IPS DF 4.7 (cell line): ENCODE measurements at regions not wholly inside any gene's neighbourhood (a gene's known extent, or its start where the extent isn't known, plus 50 kb on each side); places are given as distances from the start of the nearest gene placed in this dataset.
"Not testable (repeated sequence)": the region's sequence is repeated elsewhere in the genome, so short reads cannot be mapped to it uniquely, and the experiment has no call there.

Source experiments
- DNase-seq: peaks from one replicate; pipeline ENCODE4 v3.0.0-alpha.2; 2013; ENCODE audit warnings: low spot score; ENCODE audit errors: extremely low read depth

GRCh38 chr4:125590158-125590557 is 275.4 kb downstream of the FAT4 start:
- DNase-seq, result no peak

GRCh38 chr4:125591290-125591689 is 276.5 kb downstream of the FAT4 start:
- DNase-seq, result no peak

GRCh38 chr4:125594056-125594602 is 279.4 kb downstream of the FAT4 start:
- DNase-seq, result no peak

- not testable (repeated sequence) for DNase-seq
Observed at GRCh38 chr4:125605926-125606325, 291.2 kb downstream of the FAT4 start.

- DNase-seq, result no peak
Observed at GRCh38 chr4:125620066-125620860, 305.5 kb downstream of the FAT4 start.

- DNase-seq, result no peak
Observed at GRCh38 chr4:125624951-125625350, 310.2 kb downstream of the FAT4 start.

GRCh38 chr4:125626946-125627345 is 312.2 kb downstream of the FAT4 start:
- DNase-seq, result no peak

GRCh38 chr4:125639182-125639621 is 324.4 kb downstream of the FAT4 start:
- DNase-seq, result peak; percentile 93

GRCh38 chr4:125641611-125642010 is 326.9 kb downstream of the FAT4 start:
- DNase-seq, result no peak

- DNase-seq, result no peak
Observed at GRCh38 chr4:125642645-125643044, 327.9 kb downstream of the FAT4 start.

- DNase-seq, result no peak
Observed at GRCh38 chr4:125649452-125649851, 334.7 kb downstream of the FAT4 start.

GRCh38 chr4:125650557-125650956 is 335.8 kb downstream of the FAT4 start:
- DNase-seq, result no peak

GRCh38 chr4:125651707-125652357 is 337.1 kb downstream of the FAT4 start:
- DNase-seq, result not testable (repeated sequence)

GRCh38 chr4:125658773-125659172 is 344.0 kb downstream of the FAT4 start:
- DNase-seq, result no peak

GRCh38 chr4:125663896-125664767 is 349.4 kb downstream of the FAT4 start:
- DNase-seq, result no peak

- DNase-seq, result no peak
Observed at GRCh38 chr4:125666635-125667034, 351.9 kb downstream of the FAT4 start.

- no peak for DNase-seq
Observed at GRCh38 chr4:125676156-125676555, 361.4 kb downstream of the FAT4 start.

GRCh38 chr4:125676583-125676982 is 361.8 kb downstream of the FAT4 start:
- no peak for DNase-seq

GRCh38 chr4:125677665-125678307 is 363.0 kb downstream of the FAT4 start:
- no peak for DNase-seq

GRCh38 chr4:125679989-125680388 is 365.2 kb downstream of the FAT4 start:
- DNase-seq, result no peak

GRCh38 chr4:125681240-125681639 is 366.5 kb downstream of the FAT4 start:
- no peak for DNase-seq
